HG03342 (cell line): ENCODE measurements at regions not wholly inside any gene's neighbourhood (a gene's known extent, or its start where the extent isn't known, plus 50 kb on each side); places are given as distances from the start of the nearest gene placed in this dataset.
A peak's percentile ranks its signal among the peaks of the same experiment; 100 is the strongest.

Experiments used
- ATAC-seq: cut with Tn5 transposase; IDR thresholded peaks from one replicate; pipeline ENCODE4 v1.9.1; 2021; ENCODE audit warnings: mild to moderate bottlenecking, moderate library complexity; ENCODE audit not compliant: unreplicated experiment

- peak; percentile 87 for ATAC-seq
Measured at GRCh38 chr6:166106076-166106686, 61.5 kb downstream of the TBXT start.

GRCh38 chr6:166105341-166106075, 62.1 kb downstream of the TBXT start:
- peak; percentile 24 for ATAC-seq

GRCh38 chr6:166104872-166105271, 62.8 kb downstream of the TBXT start:
- no peak for ATAC-seq

- no peak for ATAC-seq
Measured at GRCh38 chr6:166104107-166104506, 63.5 kb downstream of the TBXT start.

GRCh38 chr6:166101819-166102419, 65.7 kb downstream of the TBXT start:
- ATAC-seq: no peak

- peak; percentile 95 for ATAC-seq
Measured at GRCh38 chr6:166097914-166098522, 69.6 kb downstream of the TBXT start.

GRCh38 chr6:166087852-166088251, 79.8 kb downstream of the TBXT start:
- no peak for ATAC-seq

- no peak for ATAC-seq
Measured at GRCh38 chr6:166087246-166087645, 80.4 kb downstream of the TBXT start.

GRCh38 chr6:166085500-166085899, 82.2 kb downstream of the TBXT start:
- no peak for ATAC-seq

GRCh38 chr6:166084951-166085350, 82.7 kb downstream of the TBXT start:
- no peak for ATAC-seq

GRCh38 chr6:166079841-166080240, 87.8 kb downstream of the TBXT start:
- no peak for ATAC-seq

- no peak for ATAC-seq
Measured at GRCh38 chr6:166078294-166078693, 89.4 kb downstream of the TBXT start.

- no peak for ATAC-seq
Measured at GRCh38 chr6:166076625-166077024, 91.0 kb downstream of the TBXT start.

GRCh38 chr6:166075925-166076324, 91.7 kb downstream of the TBXT start:
- no peak for ATAC-seq

- ATAC-seq: no peak
Measured at GRCh38 chr6:166075186-166075585, 92.5 kb downstream of the TBXT start.

- no peak for ATAC-seq
Measured at GRCh38 chr6:166073082-166073481, 94.6 kb downstream of the TBXT start.

- no peak for ATAC-seq
Measured at GRCh38 chr6:166068768-166069167, 98.9 kb downstream of the TBXT start.

GRCh38 chr6:166058064-166058739, 109.4 kb downstream of the TBXT start:
- ATAC-seq: no peak

- ATAC-seq: no peak
Measured at GRCh38 chr6:166057431-166057830, 110.2 kb downstream of the TBXT start.

- ATAC-seq: no peak
Measured at GRCh38 chr6:166056637-166057036, 111.0 kb downstream of the TBXT start.

GRCh38 chr6:166055801-166056200, 111.8 kb downstream of the TBXT start:
- no peak for ATAC-seq
